PC-3 (cell line): ENCODE measurements at regions not wholly inside any gene's neighbourhood (a gene's known extent, or its start where the extent isn't known, plus 50 kb on each side); places are given as distances from the start of the nearest gene placed in this dataset.

Experiments
- ATAC-seq: fragments of 200-7000 bp; cut with Tn5 transposase; 2 replicates; pipeline ENCODE4 v1.9.1; 2020; ENCODE audit warnings: mild to moderate bottlenecking, moderate library complexity
- BruUV-seq: library from RNA; stranded (reverse); fragments of 400-500 nt; replicated peaks from 2 replicates; lab custom pipeline; 2021; lab: Mats Ljungman, UMichigan
- CTCF ChIA-PET: fragments of 300-600 bp; sonication (Branson Sonifier 250); formaldehyde crosslinking; loops from one replicate; lab custom pipeline; 2022; ENCODE audit warnings: antibody characterized with exemption; lab: Charles Lee
- POLR2A ChIA-PET: fragments of 300-600 bp; sonication (Branson Sonifier 250); formaldehyde crosslinking; loops from one replicate; lab custom pipeline; 2022; ENCODE audit warnings: antibody characterized with exemption; ENCODE audit not compliant: unreplicated experiment; lab: Charles Lee
- DNase-seq: peaks from one replicate; pipeline ENCODE4 v3.0.0-alpha.2; 2015
- H2AFZ ChIP-seq: fragments of 300-600 bp; sonication (generic); 2 replicates; pipeline ENCODE4 v1.6.0; 2016; ENCODE audit warnings: antibody characterized with exemption, low read length
- H3F3A ChIP-seq: fragments of 300-600 bp; sonication (generic); one replicate; pipeline ENCODE4 v1.6.0; 2017; ENCODE audit warnings: antibody characterized with exemption, low read length, control low read depth, mild to moderate bottlenecking; ENCODE audit not compliant: unreplicated experiment
- H3K27ac ChIP-seq: fragments of 300-600 bp; sonication (generic); 2 replicates; pipeline ENCODE4 v1.5.1; 2016; ENCODE audit warnings: mild to moderate bottlenecking, low read length
- H3K27me3 ChIP-seq: fragments of 300-600 bp; sonication (generic); 2 replicates; pipeline ENCODE4 v1.6.1; 2016; ENCODE audit warnings: low read length, mixed read lengths
- H3K36me3 ChIP-seq: fragments of 300-600 bp; sonication (generic); 2 replicates; pipeline ENCODE4 v1.6.1; 2016; ENCODE audit warnings: low read depth, mixed run types, low read length, mixed read lengths
- H3K4me1 ChIP-seq: fragments of 300-600 bp; sonication (generic); 2 replicates; pipeline ENCODE4 v1.5.1; 2016; ENCODE audit warnings: low read length; ENCODE audit not compliant: insufficient read depth
- H3K4me2 ChIP-seq: fragments of 300-600 bp; sonication (generic); 2 replicates; pipeline ENCODE4 v1.6.0; 2016; ENCODE audit warnings: low read length
- H3K4me3 ChIP-seq: fragments of 300-600 bp; sonication (generic); 2 replicates; pipeline ENCODE4 v1.5.1; 2016; ENCODE audit warnings: mild to moderate bottlenecking, low read length, mixed read lengths
- H3K79me2 ChIP-seq: fragments of 300-600 bp; sonication (generic); 2 replicates; pipeline ENCODE4 v1.6.1; 2017; ENCODE audit warnings: low read length, mixed read lengths
- H3K9ac ChIP-seq: fragments of 300-600 bp; sonication (generic); 2 replicates; pipeline ENCODE4 v1.6.0; 2016; ENCODE audit warnings: mild to moderate bottlenecking, low read length
- H3K9me2 ChIP-seq: fragments of 300-600 bp; sonication (generic); replicated peaks from 2 replicates; pipeline ENCODE4 v1.6.1; 2016; ENCODE audit warnings: mixed run types, low read length, mixed read lengths
- H3K9me3 ChIP-seq: fragments of 300-600 bp; sonication (generic); 2 replicates; pipeline ENCODE4 v1.6.1; 2016; ENCODE audit warnings: low read length, mixed read lengths
- H4K20me1 ChIP-seq: fragments of 300-600 bp; sonication (generic); 2 replicates; pipeline ENCODE4 v1.6.1; 2016; ENCODE audit warnings: low read length, mixed read lengths
- EZH2 ChIP-seq: fragments of 300-600 bp; sonication (generic); IDR thresholded peaks from one replicate; pipeline ENCODE4 v1.6.1; 2017; ENCODE audit warnings: antibody characterized with exemption, mild to moderate bottlenecking, low read length; ENCODE audit not compliant: unreplicated experiment
- EZH2phosphoT487 ChIP-seq: fragments of 300-600 bp; sonication (generic); IDR thresholded peaks from 2 replicates; pipeline ENCODE4 v1.6.1; 2018; ENCODE audit warnings: mild to moderate bottlenecking, antibody characterized with exemption, low read length, borderline replicate concordance
- intact Hi-C: fragments of 100-400 bp; cut with micrococcal nuclease; formaldehyde crosslinking; loops from 2 replicates; pipeline ENCODE4 v1.9.0; 2023
- TF ChIP-seq, protein P1 (sequence below): fragments of 300-600 bp; sonication (generic); conservative IDR thresholded peaks from 2 replicates; pipeline ENCODE4 v1.5.1; 2017; ENCODE audit warnings: antibody characterized with exemption, low read depth, mild to moderate bottlenecking, low read length

DNA sequence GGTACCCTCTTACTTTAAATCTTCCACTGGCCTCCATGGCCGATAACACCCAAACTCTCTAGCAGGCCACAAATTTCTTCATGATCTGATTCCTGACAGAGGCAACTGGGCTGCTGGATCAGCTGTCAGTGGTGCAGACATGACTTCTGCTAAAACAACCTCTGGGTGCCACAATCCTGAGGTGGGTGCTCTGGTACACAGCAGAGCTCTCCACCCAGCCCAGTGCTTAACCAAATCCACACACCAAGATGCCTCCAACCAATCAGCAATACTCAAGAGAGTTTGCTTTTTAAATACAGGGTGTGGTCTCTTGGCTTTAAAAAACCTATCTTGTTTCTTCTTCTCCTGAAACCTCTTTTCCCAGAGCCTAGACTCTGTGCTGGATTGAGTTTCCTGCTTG, 126.6 kb upstream of the SPACA1 start:
- Histone ChIP-seq H3K4me2 (no peak overlapping the region), H3K79me2 (no peaks in the 10 kb centered on the region), H3K27me3 (peaks cover 3% of the 10 kb centered on the region; the same call in 1 of the 2 replicates), H3K27ac (no peak overlapping the region), H3K36me3 (no peaks in the 10 kb centered on the region), H3K4me3 (no peak overlapping the region), H4K20me1 (no peaks in the 10 kb centered on the region), H3K9me3 (no peaks in the 10 kb centered on the region), H2AFZ (no peak overlapping the region), H3F3A (no peaks in the 10 kb centered on the region), H3K9ac (no peak overlapping the region), H3K9me2 (no peaks in the 10 kb centered on the region), H3K4me1 (no peaks in the 10 kb centered on the region)
- ChIA-PET CTCF (no interaction called here), POLR2A (interaction anchor here (0.7 kb wide), 1 partner anchor 12 kb away, joined by 3 read pairs; no protein-coding TSS in a partner anchor)
- no peak for DNase-seq
- intact Hi-C loops, result no loop called here
- TF ChIP-seq, protein P1, sequence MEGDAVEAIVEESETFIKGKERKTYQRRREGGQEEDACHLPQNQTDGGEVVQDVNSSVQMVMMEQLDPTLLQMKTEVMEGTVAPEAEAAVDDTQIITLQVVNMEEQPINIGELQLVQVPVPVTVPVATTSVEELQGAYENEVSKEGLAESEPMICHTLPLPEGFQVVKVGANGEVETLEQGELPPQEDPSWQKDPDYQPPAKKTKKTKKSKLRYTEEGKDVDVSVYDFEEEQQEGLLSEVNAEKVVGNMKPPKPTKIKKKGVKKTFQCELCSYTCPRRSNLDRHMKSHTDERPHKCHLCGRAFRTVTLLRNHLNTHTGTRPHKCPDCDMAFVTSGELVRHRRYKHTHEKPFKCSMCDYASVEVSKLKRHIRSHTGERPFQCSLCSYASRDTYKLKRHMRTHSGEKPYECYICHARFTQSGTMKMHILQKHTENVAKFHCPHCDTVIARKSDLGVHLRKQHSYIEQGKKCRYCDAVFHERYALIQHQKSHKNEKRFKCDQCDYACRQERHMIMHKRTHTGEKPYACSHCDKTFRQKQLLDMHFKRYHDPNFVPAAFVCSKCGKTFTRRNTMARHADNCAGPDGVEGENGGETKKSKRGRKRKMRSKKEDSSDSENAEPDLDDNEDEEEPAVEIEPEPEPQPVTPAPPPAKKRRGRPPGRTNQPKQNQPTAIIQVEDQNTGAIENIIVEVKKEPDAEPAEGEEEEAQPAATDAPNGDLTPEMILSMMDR, result no peak
- TF ChIP-seq EZH2 (no peak), EZH2phosphoT487 (no peak)
- BruUV-seq, result no TSS peak
- no peak for ATAC-seq

DNA sequence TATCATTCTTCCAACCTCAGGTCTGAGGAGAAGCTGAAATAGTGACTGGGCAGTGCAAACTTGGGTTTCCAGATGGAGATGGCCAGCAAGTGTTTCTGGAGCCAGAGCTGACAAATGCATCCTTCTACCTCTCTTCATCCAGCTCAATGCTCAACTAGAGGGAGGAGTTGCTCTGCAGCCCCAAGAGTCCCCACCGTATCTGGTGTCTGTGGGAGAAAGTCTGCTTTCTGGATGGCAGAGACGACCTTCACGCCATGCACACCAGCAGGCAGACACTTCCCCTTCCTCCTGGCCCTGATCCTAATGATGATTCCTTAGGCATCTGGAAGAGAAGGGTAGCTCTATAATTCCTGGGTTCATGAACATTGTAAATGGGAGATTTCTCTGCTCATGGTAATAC, 127.4 kb upstream of the SPACA1 start:
- POLR2A ChIA-PET, result interaction anchor here (0.6 to 0.7 kb wide), 2 partner anchors 12 to 13 kb away, joined by 3 to 4 read pairs; no protein-coding TSS in a partner anchor
- BruUV-seq, result no TSS peak
- no peaks in the 10 kb centered on the region for H3K79me2 ChIP-seq
- CTCF ChIA-PET, result no interaction called here
- no peaks in the 10 kb centered on the region for H4K20me1 ChIP-seq
- H3K9me2 ChIP-seq, result no peaks in the 10 kb centered on the region
- intact Hi-C loops, result no loop called here
- peaks cover 3% of the 10 kb centered on the region; the same call in 1 of the 2 replicates for H3K27me3 ChIP-seq
- TF ChIP-seq, protein P1, result no peak
- TF ChIP-seq EZH2phosphoT487, result no peak
- TF ChIP-seq EZH2, result no peak
- H3K4me3 ChIP-seq, result no peak overlapping the region
- H3K4me2 ChIP-seq, result no peak overlapping the region
- no peak overlapping the region for H3K9ac ChIP-seq
- no peak overlapping the region for H3K27ac ChIP-seq
- no peaks in the 10 kb centered on the region for H3F3A ChIP-seq
- no peaks in the 10 kb centered on the region for H3K36me3 ChIP-seq
- no peak for DNase-seq
- no peaks in the 10 kb centered on the region for H3K4me1 ChIP-seq
- no peaks in the 10 kb centered on the region for H3K9me3 ChIP-seq
- no peak for ATAC-seq
- H2AFZ ChIP-seq, result no peak overlapping the region

DNA sequence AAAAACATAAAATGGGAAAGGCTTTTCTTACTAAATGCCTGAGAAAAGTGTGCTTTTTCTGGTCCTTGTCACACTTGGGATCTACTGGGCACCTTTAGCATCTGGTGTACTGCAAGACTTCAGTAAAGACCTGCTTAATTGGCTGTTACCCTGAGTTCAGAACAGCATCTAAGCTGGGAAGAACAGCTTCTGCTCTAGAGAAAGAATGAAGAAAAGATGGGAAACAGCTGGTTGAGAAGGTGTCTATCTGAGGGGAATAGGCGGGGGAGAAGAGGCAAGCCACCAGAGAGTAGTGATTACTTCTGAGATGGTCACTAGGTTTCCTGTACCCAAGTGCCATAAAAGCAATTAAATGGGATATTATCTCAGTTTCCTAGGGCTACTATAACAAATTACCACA, 128.2 kb upstream of the SPACA1 start:
- H3K27ac ChIP-seq, result no peak overlapping the region
- no peaks in the 10 kb centered on the region for H3K9me2 ChIP-seq
- no peak for DNase-seq
- POLR2A ChIA-PET, result no interaction called here
- H3K9ac ChIP-seq, result no peak overlapping the region
- H3F3A ChIP-seq, result no peaks in the 10 kb centered on the region
- H3K9me3 ChIP-seq, result no peaks in the 10 kb centered on the region
- no peak overlapping the region for H3K4me3 ChIP-seq
- peaks cover 3% of the 10 kb centered on the region; the same call in 1 of the 2 replicates for H3K27me3 ChIP-seq
- no peak for ATAC-seq
- H3K4me1 ChIP-seq, result no peaks in the 10 kb centered on the region
- no peaks in the 10 kb centered on the region for H4K20me1 ChIP-seq
- no peaks in the 10 kb centered on the region for H3K79me2 ChIP-seq
- TF ChIP-seq EZH2 (no peak), EZH2phosphoT487 (no peak)
- TF ChIP-seq, protein P1, result no peak
- intact Hi-C loops, result no loop called here
- no peak overlapping the region for H3K4me2 ChIP-seq
- H2AFZ ChIP-seq, result no peak overlapping the region
- no TSS peak for BruUV-seq
- H3K36me3 ChIP-seq, result no peaks in the 10 kb centered on the region
- CTCF ChIA-PET, result no interaction called here
